ENCODE measurements at regions not wholly inside any gene's neighbourhood (a gene's known extent, or its start where the extent isn't known, plus 50 kb on each side); places are given as distances from the start of the nearest gene placed in this dataset.

- TF ChIP-seq CTCF (optimal IDR thresholded peaks at IDR 0.05 in 1 of 3, IDR thresholded peaks at IDR 0.05 in 1 of 3, conservative IDR thresholded peaks at IDR 0.05 in 1 of 3; ENCODE audit: extremely low read depth in 1 of 3, insufficient read depth in 2 of 3, low read length in 3 of 3) (peak; percentile 58 to 64 (median 59)), EZH2 (IDR thresholded peaks at IDR 0.05; ENCODE audit: low read length) (no peak)
These were observed 679.9 kb upstream of the CCDC179 start for GRCh38 chr11:23540101-23540561.
